GM23338 (cell line): ENCODE measurements at regions not wholly inside any gene's neighbourhood (a gene's known extent, or its start where the extent isn't known, plus 50 kb on each side); places are given as distances from the start of the nearest gene placed in this dataset.

ENCODE experiments used
- ATAC-seq: fragments of 200-7000 bp; cut with Tn5 transposase; 3 replicates; pipeline ENCODE4 v1.9.1; 2020
- DNase-seq: peaks from one replicate; pipeline ENCODE4 v3.0.0-alpha.2; 2015; ENCODE audit warnings: low spot score
- H2AFZ ChIP-seq: fragments of 200-600 bp; sonication (generic); 2 replicates; pipeline ENCODE4 v1.8.0; 2016; ENCODE audit warnings: antibody characterized with exemption, mild to moderate bottlenecking, moderate library complexity
- H3F3A ChIP-seq: fragments of 200-600 bp; sonication (generic); replicated peaks from 2 replicates; pipeline ENCODE4 v1.8.0; 2017; ENCODE audit warnings: antibody characterized with exemption, mixed run types, low read depth
- H3K27ac ChIP-seq: fragments of 200-600 bp; sonication (generic); 2 replicates; pipeline ENCODE4 v1.6.1; 2016; ENCODE audit warnings: low read depth
- H3K27me3 ChIP-seq: fragments of 200-600 bp; sonication (generic); 2 replicates; pipeline ENCODE4 v1.8.0; 2016; ENCODE audit warnings: mild to moderate bottlenecking, mixed run types, moderate library complexity; ENCODE audit not compliant: insufficient read depth
- H3K36me3 ChIP-seq: fragments of 200-600 bp; sonication (generic); 2 replicates; pipeline ENCODE4 v1.8.0; 2016; ENCODE audit warnings: mild to moderate bottlenecking; ENCODE audit not compliant: insufficient read depth
- H3K4me1 ChIP-seq: fragments of 200-600 bp; sonication (generic); 2 replicates; pipeline ENCODE4 v1.8.0; 2016; ENCODE audit warnings: mild to moderate bottlenecking, moderate library complexity; ENCODE audit not compliant: insufficient read depth
- H3K4me2 ChIP-seq: fragments of 200-600 bp; sonication (generic); 2 replicates; pipeline ENCODE4 v1.7.1; 2017; ENCODE audit warnings: mixed run types
- H3K4me3 ChIP-seq: fragments of 200-600 bp; sonication (generic); 2 replicates; pipeline ENCODE4 v1.6.1; 2016; ENCODE audit warnings: mixed run types
- H3K79me2 ChIP-seq: fragments of 200-600 bp; sonication (generic); replicated peaks from 2 replicates; pipeline ENCODE4 v1.8.0; 2017; ENCODE audit warnings: mild to moderate bottlenecking; ENCODE audit not compliant: insufficient read depth
- H3K9me2 ChIP-seq: fragments of 200-600 bp; sonication (generic); 2 replicates; pipeline ENCODE4 v1.8.0; 2017; ENCODE audit not compliant: insufficient read depth
- H4K20me1 ChIP-seq: fragments of 200-600 bp; sonication (generic); replicated peaks from 2 replicates; pipeline ENCODE4 v1.8.0; 2017; ENCODE audit warnings: mild to moderate bottlenecking; ENCODE audit not compliant: insufficient read depth
- H3K27ac Mint-ChIP-seq: 2 replicates; pipeline ENCODE4 v1.8.0; 2020; ENCODE audit warnings: inconsistent platforms, mild to moderate bottlenecking, moderate library complexity, mixed read lengths
- H3K27me3 Mint-ChIP-seq: 3 replicates; pipeline ENCODE4 v1.8.0; 2022; ENCODE audit warnings: low read depth, mild to moderate bottlenecking, moderate library complexity, mixed read lengths, inconsistent platforms; ENCODE audit not compliant: insufficient read depth, poor library complexity
- H3K36me3 Mint-ChIP-seq: 3 replicates; pipeline ENCODE4 v1.8.0; 2021; ENCODE audit warnings: low read depth, mild to moderate bottlenecking, inconsistent platforms, moderate library complexity, mixed read lengths
- H3K4me1 Mint-ChIP-seq: 3 replicates; pipeline ENCODE4 v1.8.0; 2020; ENCODE audit warnings: mild to moderate bottlenecking, inconsistent platforms, mixed read lengths
- H3K4me3 Mint-ChIP-seq: 3 replicates; pipeline ENCODE4 v1.8.0; 2021; ENCODE audit warnings: moderate library complexity, mild to moderate bottlenecking, inconsistent platforms, mixed read lengths
- H3K9me3 Mint-ChIP-seq: 3 replicates; pipeline ENCODE4 v1.8.0; 2020; ENCODE audit warnings: moderate library complexity, mild to moderate bottlenecking, inconsistent platforms, mixed read lengths
- CREB1 ChIP-seq: fragments of 250-450 bp; sonication (Bioruptor Pico); IDR thresholded peaks from 2 replicates; pipeline ENCODE4 v1.5.0; 2020; ENCODE audit warnings: low read depth, mild to moderate bottlenecking, moderate library complexity
- EZH2 ChIP-seq: fragments of 200-600 bp; sonication (generic); IDR thresholded peaks from one replicate; pipeline ENCODE4 v1.8.0; 2017; ENCODE audit warnings: antibody characterized with exemption, mild to moderate bottlenecking, low read depth; ENCODE audit not compliant: unreplicated experiment
- EZH2phosphoT487 ChIP-seq: fragments of 200-600 bp; sonication (generic); IDR thresholded peaks from one replicate; pipeline ENCODE4 v1.8.1; 2018; ENCODE audit warnings: antibody characterized with exemption; ENCODE audit not compliant: unreplicated experiment
- JUNB ChIP-seq: IDR thresholded peaks from one replicate; pipeline ENCODE4 v1.6.1; 2016; ENCODE audit warnings: antibody characterized with exemption; ENCODE audit not compliant: unreplicated experiment
- STAT1 ChIP-seq: IDR thresholded peaks from one replicate; pipeline ENCODE4 v1.6.1; 2016; ENCODE audit warnings: antibody characterized with exemption; ENCODE audit not compliant: unreplicated experiment
- TF ChIP-seq, protein P1 (sequence below), 2 experiments: fragments of 200-600 bp in 1 of 2; sonication (generic) in 1 of 2; conservative IDR thresholded peaks; 2 replicates each; pipeline versions ENCODE4 v1.5.1 to v1.6.1; 2016 to 2017; ENCODE audit warnings: antibody characterized with exemption in 2 of 2, low read depth in 2 of 2, mild to moderate bottlenecking in 2 of 2, moderate library complexity in 1 of 2
- TF ChIP-seq, protein P2 (sequence below): fragments of 250-450 bp; sonication (Bioruptor Pico); IDR thresholded peaks from 2 replicates; pipeline ENCODE4 v1.5.0; 2020; ENCODE audit warnings: mild to moderate bottlenecking, moderate library complexity
- TF ChIP-seq, protein P3 (sequence below): IDR thresholded peaks from 2 replicates; pipeline ENCODE4 v1.6.1; 2016; ENCODE audit warnings: antibody characterized with exemption

DNA sequence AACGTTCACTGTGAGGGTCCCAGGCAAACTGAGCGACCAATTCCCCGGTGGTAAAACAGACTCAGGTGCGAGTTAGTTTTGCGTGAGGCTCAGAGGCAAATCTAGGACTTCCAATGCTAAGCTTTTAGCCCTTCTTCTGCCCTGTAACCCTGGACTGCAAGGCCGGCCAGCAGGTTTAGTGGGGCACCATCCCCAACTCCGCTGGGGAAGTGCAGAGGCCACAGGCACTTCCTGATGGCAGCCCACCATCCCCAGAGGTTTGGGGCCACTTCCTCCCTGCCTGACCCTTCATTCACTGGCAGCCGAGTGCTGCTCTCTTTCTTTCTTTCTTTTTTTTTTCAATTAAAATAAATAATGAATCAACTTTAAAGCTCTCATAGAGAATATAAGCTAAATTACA is 124.6 kb upstream of the B3GAT1 start:
- Mint-ChIP-seq H3K27me3 (peaks cover 7% of the 10 kb centered on the region), H3K27ac (no peak overlapping the region), H3K36me3 (no peaks in the 10 kb centered on the region), H3K9me3 (peaks cover 3% of the 10 kb centered on the region; the same call in 1 of the 3 replicates), H3K4me3 (no peak overlapping the region), H3K4me1 (peaks cover 15% of the 10 kb centered on the region)
- Histone ChIP-seq H3K36me3 (no peaks in the 10 kb centered on the region), H3F3A (no peaks in the 10 kb centered on the region), H3K4me2 (no peak overlapping the region), H3K27ac (no peak overlapping the region), H3K4me1 (no peaks in the 10 kb centered on the region), H3K9me2 (no peaks in the 10 kb centered on the region), H2AFZ (peak overlapping the region; percentile 56; the same call in 1 of the 2 replicates), H3K4me3 (no peak overlapping the region), H3K79me2 (no peaks in the 10 kb centered on the region), H4K20me1 (no peaks in the 10 kb centered on the region), H3K27me3 (no peaks in the 10 kb centered on the region)
- TF ChIP-seq, protein P1, sequence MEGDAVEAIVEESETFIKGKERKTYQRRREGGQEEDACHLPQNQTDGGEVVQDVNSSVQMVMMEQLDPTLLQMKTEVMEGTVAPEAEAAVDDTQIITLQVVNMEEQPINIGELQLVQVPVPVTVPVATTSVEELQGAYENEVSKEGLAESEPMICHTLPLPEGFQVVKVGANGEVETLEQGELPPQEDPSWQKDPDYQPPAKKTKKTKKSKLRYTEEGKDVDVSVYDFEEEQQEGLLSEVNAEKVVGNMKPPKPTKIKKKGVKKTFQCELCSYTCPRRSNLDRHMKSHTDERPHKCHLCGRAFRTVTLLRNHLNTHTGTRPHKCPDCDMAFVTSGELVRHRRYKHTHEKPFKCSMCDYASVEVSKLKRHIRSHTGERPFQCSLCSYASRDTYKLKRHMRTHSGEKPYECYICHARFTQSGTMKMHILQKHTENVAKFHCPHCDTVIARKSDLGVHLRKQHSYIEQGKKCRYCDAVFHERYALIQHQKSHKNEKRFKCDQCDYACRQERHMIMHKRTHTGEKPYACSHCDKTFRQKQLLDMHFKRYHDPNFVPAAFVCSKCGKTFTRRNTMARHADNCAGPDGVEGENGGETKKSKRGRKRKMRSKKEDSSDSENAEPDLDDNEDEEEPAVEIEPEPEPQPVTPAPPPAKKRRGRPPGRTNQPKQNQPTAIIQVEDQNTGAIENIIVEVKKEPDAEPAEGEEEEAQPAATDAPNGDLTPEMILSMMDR (conservative IDR thresholded peaks at IDR 0.05; ENCODE audit: low read depth in 2 of 2), result no peak
- no peak for TF ChIP-seq EZH2
- no peak for ATAC-seq
- DNase-seq, result no peak

DNA sequence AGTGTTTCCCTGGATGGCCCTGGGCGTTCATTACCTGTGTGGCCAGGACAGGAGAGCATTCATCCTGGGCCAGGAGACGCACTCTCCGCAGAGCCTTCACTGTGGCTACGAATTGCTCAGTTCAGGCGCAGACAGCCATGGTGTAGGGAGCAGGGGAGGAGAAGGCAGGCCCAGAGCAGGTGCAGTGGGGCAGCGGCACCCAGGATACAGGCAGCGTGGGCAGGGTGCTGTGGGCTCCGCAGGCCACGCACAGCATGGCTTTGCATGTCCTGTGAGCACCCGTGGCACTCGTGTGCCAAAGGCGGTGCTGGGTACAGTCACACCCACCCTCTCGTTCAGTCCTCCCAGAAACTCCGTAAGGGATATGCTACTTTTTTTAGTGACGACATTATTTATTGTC is 124.2 kb upstream of the B3GAT1 start:
- DNase-seq (no peak), ATAC-seq (no peak; the same call in 2 of the 3 replicates)
- Histone ChIP-seq H3K79me2 (no peaks in the 10 kb centered on the region), H3F3A (no peaks in the 10 kb centered on the region), H3K27me3 (no peaks in the 10 kb centered on the region), H3K4me1 (no peaks in the 10 kb centered on the region), H3K27ac (no peak overlapping the region), H3K9me2 (no peaks in the 10 kb centered on the region), H4K20me1 (no peaks in the 10 kb centered on the region), H2AFZ (peak overlapping the region; percentile 56; the same call in 1 of the 2 replicates), H3K4me3 (no peak overlapping the region), H3K36me3 (no peaks in the 10 kb centered on the region), H3K4me2 (no peak overlapping the region)
- Mint-ChIP-seq H3K27me3 (peaks cover 7% of the 10 kb centered on the region), H3K4me1 (peaks cover 15% of the 10 kb centered on the region), H3K4me3 (no peak overlapping the region), H3K36me3 (no peaks in the 10 kb centered on the region), H3K27ac (no peak overlapping the region), H3K9me3 (peaks cover 2% of the 10 kb centered on the region; the same call in 1 of the 3 replicates)
- TF ChIP-seq STAT1 (no peak), CREB1 (no peak), JUNB (no peak), EZH2phosphoT487 (no peak), EZH2 (no peak)
- TF ChIP-seq, protein P2, sequence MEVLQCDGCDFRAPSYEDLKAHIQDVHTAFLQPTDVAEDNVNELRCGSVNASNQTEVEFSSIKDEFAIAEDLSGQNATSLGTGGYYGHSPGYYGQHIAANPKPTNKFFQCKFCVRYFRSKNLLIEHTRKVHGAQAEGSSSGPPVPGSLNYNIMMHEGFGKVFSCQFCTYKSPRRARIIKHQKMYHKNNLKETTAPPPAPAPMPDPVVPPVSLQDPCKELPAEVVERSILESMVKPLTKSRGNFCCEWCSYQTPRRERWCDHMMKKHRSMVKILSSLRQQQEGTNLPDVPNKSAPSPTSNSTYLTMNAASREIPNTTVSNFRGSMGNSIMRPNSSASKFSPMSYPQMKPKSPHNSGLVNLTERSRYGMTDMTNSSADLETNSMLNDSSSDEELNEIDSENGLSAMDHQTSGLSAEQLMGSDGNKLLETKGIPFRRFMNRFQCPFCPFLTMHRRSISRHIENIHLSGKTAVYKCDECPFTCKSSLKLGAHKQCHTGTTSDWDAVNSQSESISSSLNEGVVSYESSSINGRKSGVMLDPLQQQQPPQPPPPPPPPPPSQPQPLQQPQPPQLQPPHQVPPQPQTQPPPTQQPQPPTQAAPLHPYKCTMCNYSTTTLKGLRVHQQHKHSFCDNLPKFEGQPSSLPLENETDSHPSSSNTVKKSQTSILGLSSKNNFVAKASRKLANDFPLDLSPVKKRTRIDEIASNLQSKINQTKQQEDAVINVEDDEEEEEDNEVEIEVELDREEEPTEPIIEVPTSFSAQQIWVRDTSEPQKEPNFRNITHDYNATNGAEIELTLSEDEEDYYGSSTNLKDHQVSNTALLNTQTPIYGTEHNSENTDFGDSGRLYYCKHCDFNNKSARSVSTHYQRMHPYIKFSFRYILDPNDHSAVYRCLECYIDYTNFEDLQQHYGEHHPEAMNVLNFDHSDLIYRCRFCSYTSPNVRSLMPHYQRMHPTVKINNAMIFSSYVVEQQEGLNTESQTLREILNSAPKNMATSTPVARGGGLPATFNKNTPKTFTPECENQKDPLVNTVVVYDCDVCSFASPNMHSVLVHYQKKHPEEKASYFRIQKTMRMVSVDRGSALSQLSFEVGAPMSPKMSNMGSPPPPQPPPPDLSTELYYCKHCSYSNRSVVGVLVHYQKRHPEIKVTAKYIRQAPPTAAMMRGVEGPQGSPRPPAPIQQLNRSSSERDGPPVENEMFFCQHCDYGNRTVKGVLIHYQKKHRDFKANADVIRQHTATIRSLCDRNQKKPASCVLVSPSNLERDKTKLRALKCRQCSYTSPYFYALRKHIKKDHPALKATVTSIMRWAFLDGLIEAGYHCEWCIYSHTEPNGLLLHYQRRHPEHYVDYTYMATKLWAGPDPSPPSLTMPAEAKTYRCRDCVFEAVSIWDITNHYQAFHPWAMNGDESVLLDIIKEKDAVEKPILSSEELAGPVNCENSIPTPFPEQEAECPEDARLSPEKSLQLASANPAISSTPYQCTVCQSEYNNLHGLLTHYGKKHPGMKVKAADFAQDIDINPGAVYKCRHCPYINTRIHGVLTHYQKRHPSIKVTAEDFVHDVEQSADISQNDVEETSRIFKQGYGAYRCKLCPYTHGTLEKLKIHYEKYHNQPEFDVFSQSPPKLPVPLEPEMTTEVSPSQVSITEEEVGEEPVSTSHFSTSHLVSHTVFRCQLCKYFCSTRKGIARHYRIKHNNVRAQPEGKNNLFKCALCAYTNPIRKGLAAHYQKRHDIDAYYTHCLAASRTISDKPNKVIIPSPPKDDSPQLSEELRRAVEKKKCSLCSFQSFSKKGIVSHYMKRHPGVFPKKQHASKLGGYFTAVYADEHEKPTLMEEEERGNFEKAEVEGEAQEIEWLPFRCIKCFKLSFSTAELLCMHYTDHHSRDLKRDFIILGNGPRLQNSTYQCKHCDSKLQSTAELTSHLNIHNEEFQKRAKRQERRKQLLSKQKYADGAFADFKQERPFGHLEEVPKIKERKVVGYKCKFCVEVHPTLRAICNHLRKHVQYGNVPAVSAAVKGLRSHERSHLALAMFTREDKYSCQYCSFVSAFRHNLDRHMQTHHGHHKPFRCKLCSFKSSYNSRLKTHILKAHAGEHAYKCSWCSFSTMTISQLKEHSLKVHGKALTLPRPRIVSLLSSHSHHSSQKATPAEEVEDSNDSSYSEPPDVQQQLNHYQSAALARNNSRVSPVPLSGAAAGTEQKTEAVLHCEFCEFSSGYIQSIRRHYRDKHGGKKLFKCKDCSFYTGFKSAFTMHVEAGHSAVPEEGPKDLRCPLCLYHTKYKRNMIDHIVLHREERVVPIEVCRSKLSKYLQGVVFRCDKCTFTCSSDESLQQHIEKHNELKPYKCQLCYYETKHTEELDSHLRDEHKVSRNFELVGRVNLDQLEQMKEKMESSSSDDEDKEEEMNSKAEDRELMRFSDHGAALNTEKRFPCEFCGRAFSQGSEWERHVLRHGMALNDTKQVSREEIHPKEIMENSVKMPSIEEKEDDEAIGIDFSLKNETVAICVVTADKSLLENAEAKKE, result no peak
- TF ChIP-seq, protein P3, sequence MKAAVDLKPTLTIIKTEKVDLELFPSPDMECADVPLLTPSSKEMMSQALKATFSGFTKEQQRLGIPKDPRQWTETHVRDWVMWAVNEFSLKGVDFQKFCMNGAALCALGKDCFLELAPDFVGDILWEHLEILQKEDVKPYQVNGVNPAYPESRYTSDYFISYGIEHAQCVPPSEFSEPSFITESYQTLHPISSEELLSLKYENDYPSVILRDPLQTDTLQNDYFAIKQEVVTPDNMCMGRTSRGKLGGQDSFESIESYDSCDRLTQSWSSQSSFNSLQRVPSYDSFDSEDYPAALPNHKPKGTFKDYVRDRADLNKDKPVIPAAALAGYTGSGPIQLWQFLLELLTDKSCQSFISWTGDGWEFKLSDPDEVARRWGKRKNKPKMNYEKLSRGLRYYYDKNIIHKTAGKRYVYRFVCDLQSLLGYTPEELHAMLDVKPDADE, result no peak
